ENCODE measurements at regions not wholly inside any gene's neighbourhood (a gene's known extent, or its start where the extent isn't known, plus 50 kb on each side); places are given as distances from the start of the nearest gene placed in this dataset.

- TF ChIP-seq CTCF (IDR thresholded peaks at IDR 0.05) (no peak), POLR2A (IDR thresholded peaks at IDR 0.05) (no peak), EP300 (IDR thresholded peaks at IDR 0.05) (no peak), POLR2AphosphoS5 (IDR thresholded peaks at IDR 0.05) (no peak)
Observed at GRCh38 chr5:5702934-5703333, 280.5 kb downstream of the ICE1 start.

Data from sigmoid colon (tissue), 4 donors.